Kidney tubule cell (primary cell): ENCODE measurements at regions not wholly inside any gene's neighbourhood (a gene's known extent, or its start where the extent isn't known, plus 50 kb on each side); places are given as distances from the start of the nearest gene placed in this dataset.

ENCODE experiments used
- DNase-seq: peaks from one replicate; pipeline ENCODE4 v3.0.0-alpha.2; 2018; ENCODE audit warnings: low spot score

DNA sequence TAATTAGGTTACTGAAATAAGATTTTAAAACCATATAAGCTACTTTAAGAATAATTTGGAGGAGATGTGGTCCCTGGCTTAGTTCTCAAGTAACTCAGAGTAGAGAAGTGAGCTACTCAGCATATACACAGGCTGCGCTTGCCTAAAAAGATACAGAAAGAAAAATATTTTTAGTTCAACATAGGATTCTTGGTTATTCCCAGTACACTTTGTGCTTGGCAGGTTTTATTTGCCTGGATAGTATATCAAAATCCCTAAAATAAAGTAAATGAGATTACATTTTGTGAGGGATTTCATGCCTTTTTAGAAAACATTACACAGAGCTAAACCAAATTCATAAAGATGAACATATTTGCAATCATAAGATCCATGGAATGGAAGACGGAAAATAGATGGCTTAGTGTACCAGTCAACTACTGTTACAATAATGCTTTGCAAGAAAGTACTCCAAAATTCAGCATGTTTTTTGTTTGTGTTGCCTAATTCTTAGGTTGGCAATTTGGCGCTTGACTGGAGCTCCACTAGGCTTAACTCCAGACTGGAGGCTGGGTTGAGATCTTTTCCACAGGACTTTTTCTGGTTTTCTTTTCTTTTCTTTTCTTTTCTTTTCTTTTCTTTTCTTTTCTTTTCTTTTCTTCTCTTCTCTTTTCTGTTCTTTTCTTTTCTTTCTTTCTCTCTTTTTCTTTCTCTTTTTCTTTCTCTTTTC lies 600.5 kb upstream of the SYT4 start:
- DNase-seq: no peak

GRCh38 chr18:43879415-43879814 lies 602.1 kb upstream of the SYT4 start:
- no peak for DNase-seq

GRCh38 chr18:43882358-43883055 lies 605.2 kb upstream of the SYT4 start:
- no peak for DNase-seq

DNA sequence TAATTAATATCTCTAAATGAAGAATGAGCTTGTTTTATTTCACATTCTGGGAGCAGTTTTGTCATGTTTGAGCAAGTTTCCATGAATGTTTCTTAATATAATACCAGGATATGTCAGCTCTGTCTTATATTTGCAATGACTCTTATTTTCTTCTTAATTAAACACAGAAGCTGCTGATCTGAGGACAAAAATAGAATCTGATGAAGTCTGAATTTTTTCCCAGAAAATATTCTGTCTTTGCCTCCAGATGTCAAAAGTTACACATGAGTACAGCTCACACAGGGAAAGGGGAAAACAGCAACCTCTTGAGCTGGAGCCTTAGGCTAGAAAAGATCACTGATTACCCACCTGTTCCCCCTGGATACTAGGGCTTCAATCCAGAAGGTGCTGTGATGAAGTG lies 606.6 kb upstream of the SYT4 start:
- DNase-seq: no peak

- no peak for DNase-seq
Observed at GRCh38 chr18:43886341-43886740, 609.1 kb upstream of the SYT4 start.

- DNase-seq: peak; percentile 5
Observed at GRCh38 chr18:43887491-43887890, 610.2 kb upstream of the SYT4 start.

- no peak for DNase-seq
Observed at GRCh38 chr18:43888598-43888997, 611.3 kb upstream of the SYT4 start.

- DNase-seq: peak; percentile 99
Observed at GRCh38 chr18:43893001-43893637, 615.8 kb upstream of the SYT4 start.

DNA sequence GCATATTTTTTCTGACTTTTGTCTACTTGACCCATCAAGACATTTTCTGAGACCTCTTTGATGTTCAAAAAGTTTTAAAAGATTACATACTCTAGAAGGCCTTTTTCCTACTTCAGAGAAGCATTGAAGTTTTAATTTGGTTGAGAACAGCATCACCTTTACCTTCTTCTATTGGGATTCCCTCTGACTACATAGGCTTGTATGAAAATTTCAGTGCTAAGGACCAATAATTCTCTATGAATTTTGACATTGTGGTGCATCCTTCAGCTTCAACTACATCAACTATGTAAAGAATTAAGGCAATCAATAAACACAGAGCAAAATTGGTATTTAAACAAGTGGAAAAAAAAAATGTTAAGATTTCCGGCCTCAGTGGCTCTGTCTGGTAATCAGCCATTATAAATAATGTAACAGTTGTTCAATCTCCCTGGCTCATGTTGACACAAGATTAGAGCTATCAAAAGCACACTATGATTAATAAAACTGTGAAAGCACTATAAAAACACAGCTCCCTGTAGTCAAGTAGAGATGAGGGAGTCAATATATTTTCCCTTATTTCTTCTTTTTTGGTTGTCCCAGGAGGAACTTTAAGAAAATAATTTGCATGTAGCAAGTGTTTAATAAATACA lies 627.0 kb upstream of the SYT4 start:
- DNase-seq: no peak

- no peak for DNase-seq
Observed at GRCh38 chr18:43914018-43914417, 636.7 kb upstream of the SYT4 start.

DNA sequence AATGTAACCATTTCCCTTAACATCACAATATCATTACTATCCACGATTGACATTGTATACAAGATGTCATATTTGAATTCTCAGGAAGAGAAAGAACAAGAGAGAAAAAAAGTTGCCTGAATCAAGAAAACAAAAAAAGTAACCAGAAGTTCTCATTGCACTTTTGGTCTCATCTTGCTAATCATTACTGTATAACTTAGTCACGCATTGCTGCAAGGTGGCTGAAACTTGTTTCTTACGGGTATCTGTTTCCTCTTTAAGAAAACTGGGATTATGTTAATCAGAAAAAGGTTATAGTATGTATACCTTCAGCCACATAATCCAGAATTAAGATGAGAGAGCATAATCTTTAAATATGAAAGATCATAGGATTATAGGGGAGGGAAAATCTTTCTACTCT lies 639.7 kb upstream of the SYT4 start:
- DNase-seq: peak; percentile 46

DNA sequence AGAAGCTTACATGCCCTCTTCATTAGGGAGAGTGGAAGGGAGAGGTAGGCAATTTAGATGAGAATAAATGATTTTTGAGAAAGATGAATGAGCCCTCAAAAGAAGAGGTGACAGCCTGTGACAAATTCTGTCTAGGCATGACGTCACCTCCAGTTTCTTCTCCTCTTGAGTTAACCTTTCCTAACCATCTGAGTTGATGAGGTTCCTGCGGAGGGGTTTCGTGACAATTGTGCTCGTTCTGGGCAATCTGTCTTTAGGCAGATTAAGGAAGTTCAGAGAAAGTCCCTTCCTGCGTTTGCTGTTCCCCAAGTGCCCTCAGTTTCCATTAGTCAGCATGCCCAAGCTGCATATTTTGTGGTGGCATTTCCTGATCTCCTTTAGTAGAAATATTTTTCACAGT lies 640.2 kb upstream of the SYT4 start:
- DNase-seq: peak; percentile 28

DNA sequence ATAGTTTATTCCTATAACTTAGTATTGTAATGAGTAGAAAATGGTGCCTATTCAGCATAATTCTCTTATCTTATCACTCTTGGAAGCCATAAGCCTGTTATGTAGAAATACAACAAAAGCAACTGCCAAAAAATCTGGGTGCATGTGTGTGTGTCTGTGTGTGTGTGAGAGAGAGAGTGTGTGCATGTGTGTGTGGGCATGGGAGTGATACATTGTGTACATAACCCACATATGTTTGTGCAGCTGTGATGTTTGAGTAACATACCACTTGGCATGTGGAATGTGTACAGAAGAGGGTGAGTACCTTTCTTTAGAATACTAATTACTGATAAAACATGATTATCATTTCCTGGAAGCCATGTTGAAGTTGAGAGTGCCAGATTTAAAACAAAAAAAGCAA lies 642.3 kb upstream of the SYT4 start:
- no peak for DNase-seq

GRCh38 chr18:43931439-43931838 lies 654.1 kb upstream of the SYT4 start:
- peak; percentile 27 for DNase-seq

DNA sequence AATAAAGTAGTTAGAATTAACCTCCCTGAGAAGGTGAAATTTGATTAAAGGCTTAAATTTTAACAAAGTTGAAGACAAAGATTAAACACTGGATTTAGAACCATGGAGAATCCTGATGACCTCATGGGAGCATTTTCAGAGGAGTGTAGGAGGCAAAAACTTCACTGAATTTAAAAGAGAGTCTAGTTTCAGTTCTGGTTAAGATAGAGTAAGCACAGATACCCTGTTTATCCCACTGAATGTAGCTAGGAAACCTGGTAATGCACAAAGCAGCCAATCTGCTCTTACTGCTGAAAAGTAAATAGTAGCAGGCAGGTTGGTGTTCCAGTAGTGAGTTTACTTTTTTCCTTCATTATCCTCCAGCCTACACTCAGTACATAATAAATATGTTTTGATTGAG lies 654.9 kb upstream of the SYT4 start:
- DNase-seq: peak; percentile 50

DNA sequence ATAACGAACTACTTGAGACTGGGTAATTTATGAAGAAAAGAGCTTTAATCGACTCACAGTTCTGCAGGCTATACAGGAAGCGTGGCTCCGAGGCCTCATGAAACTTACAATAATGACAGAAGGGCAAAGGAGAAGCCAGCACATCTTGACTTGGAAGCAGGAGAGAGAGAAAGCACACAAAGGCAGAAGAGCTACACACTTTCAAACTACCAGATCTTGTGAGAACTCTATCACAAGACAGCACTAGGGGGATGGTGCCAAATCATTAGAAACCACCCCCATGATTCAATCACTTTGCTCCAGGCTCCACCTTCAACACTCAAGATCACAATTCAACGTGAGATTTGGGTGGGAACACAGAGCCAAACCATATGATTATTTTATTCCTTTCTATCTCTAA lies 655.9 kb upstream of the SYT4 start:
- no peak for DNase-seq

DNA sequence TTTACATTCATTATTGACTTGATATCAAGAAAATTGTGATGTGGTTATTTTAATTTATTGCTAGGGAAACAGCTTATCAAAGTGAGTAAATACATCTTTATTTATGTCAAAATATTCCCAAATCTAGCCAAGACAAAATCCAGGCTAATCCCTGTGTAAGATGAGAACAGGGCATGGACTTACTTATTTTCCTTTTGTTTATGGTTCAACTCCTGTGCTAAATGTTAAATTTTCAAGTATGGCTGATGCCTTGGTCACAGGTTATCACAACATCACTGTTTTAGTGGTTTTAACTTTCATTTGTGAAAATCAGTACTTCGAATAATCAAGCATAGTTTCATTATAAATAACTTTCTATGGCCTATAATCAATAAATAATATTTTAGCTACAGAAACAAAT lies 657.0 kb upstream of the SYT4 start:
- no peak for DNase-seq

GRCh38 chr18:43934781-43935471 lies 657.6 kb upstream of the SYT4 start:
- DNase-seq: no peak

DNA sequence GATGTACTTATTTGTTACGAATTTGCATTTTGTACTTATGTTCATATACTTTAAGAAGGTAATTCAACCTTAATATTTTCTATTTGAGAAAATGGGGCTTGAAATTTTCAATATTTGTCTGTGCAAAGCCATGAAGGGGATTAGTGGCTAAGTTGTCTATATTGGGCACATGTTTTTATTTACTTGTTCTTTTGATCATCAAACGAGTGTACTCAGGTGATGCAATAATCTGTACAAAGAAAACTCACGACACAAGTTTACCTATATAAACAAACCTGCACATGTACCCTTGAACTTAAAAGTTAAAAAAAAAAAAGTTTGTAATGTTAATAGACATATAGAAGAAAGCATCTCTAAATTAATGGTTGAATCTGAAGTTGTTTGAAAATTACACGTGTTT lies 658.9 kb upstream of the SYT4 start:
- no peak for DNase-seq

DNA sequence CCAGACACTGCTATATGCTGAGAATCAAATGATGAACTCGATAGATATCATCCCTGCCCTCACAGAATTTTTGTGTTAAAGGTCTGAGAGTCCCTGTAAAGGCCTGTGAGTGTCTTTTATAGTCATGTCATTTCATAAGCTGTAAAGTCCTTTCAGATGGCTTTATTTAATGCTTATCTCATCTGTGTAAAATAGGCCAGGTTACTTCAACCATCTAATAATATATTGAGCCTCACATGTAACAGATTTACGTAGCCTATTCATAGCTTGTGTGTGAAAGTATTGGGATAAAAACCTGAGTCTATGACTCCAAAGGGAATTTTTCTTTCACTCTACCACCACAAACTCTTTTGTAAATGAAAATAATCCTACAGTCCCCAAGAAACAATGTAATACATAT lies 672.0 kb upstream of the SYT4 start:
- no peak for DNase-seq

- no peak for DNase-seq
Observed at GRCh38 chr18:43950062-43950461, 672.8 kb upstream of the SYT4 start.

- DNase-seq: no peak
Observed at GRCh38 chr18:43952398-43952797, 675.1 kb upstream of the SYT4 start.
